ENCODE measurements at regions not wholly inside any gene's neighbourhood (a gene's known extent, or its start where the extent isn't known, plus 50 kb on each side); places are given as distances from the start of the nearest gene placed in this dataset.

DNA sequence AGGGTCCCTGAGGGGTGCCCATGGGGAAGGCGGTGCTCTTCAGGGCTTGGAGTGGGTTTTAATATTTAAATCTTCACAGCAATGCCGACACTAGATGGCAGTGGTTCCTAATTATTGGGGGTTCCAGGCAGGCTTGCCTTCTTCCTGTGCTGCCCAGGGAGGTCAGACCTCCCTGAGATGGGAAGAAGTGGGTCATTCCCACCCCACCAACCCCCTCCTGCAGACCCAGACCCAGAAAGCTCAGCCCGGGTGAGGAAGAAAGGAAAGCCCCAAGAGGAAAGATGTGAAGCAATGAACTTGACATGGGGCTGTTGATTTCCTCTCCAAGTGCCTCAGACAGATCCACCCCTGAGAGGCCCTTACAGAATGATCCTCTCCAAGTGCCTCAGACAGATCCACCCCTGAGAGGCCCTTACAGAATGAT is 85.1 kb upstream of the LANCL2 start:
- no peak overlapping the region for H3K27ac ChIP-seq
- H3K4me1 ChIP-seq, result no peaks in the 10 kb centered on the region
- H3K4me3 ChIP-seq, result no peak overlapping the region
- ATAC-seq, result peak; percentile 72
- 0% methylated on average over 1 of the region's 3 CpGs; no CpG with 5 or more reads in 1 of the 2 donors for WGBS, 2 donors (ENCODE audit: low coverage in 1 of 2)
- peaks cover 3% of the 10 kb centered on the region for H3K27me3 ChIP-seq
- no peaks in the 10 kb centered on the region for H3K36me3 ChIP-seq
- no peaks in the 10 kb centered on the region for H3K9me3 ChIP-seq
- TF ChIP-seq POLR2AphosphoS5 (IDR thresholded peaks at IDR 0.05), result no peak
- TF ChIP-seq, protein P1, sequence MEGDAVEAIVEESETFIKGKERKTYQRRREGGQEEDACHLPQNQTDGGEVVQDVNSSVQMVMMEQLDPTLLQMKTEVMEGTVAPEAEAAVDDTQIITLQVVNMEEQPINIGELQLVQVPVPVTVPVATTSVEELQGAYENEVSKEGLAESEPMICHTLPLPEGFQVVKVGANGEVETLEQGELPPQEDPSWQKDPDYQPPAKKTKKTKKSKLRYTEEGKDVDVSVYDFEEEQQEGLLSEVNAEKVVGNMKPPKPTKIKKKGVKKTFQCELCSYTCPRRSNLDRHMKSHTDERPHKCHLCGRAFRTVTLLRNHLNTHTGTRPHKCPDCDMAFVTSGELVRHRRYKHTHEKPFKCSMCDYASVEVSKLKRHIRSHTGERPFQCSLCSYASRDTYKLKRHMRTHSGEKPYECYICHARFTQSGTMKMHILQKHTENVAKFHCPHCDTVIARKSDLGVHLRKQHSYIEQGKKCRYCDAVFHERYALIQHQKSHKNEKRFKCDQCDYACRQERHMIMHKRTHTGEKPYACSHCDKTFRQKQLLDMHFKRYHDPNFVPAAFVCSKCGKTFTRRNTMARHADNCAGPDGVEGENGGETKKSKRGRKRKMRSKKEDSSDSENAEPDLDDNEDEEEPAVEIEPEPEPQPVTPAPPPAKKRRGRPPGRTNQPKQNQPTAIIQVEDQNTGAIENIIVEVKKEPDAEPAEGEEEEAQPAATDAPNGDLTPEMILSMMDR (IDR thresholded peaks at IDR 0.05), result peak in 3 of 4 experiments; percentile 53 to 71 (median 64)

- no peak overlapping the region for H3K4me3 ChIP-seq
- no peaks in the 10 kb centered on the region for H3K36me3 ChIP-seq
- 78 to 100% methylated on average over 2 of the region's 2 CpGs for WGBS, 2 donors (ENCODE audit: low coverage in 1 of 2)
- TF ChIP-seq POLR2AphosphoS5 (IDR thresholded peaks at IDR 0.05) (no peak), POLR2A (IDR thresholded peaks at IDR 0.05) (no peak), EP300 (IDR thresholded peaks at IDR 0.05) (no peak)
- TF ChIP-seq, protein P1 (IDR thresholded peaks at IDR 0.05), result no peak
- no peak overlapping the region for H3K27ac ChIP-seq
- ATAC-seq, result no peak
- H3K4me1 ChIP-seq, result no peaks in the 10 kb centered on the region
- peaks cover 29% of the 10 kb centered on the region for H3K27me3 ChIP-seq
- no peaks in the 10 kb centered on the region for H3K9me3 ChIP-seq
These were observed 79.5 kb upstream of the LANCL2 start for GRCh38 chr7:55285665-55286064.

DNA sequence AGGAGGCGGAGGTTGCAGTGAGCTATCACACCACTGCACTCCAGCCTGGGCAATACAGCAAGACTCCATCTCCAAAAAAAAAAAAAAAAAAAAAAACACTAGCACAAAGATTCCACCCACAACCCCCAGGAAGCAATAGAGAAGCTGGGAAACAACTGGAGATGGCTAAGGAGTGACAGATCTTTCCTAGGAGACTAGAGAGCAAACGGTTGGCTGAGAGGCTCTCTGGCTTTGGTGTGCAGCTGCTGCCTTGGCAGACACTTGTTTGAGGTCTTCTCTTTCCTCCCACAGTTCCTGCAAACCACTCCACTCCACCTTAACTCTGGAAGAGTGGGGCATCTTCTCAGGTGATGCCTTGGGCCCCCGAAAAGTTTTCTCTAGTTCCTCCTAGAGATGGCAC is 78.5 kb upstream of the LANCL2 start:
- Histone ChIP-seq H3K27me3 (peaks cover 35% of the 10 kb centered on the region), H3K27ac (no peak overlapping the region), H3K36me3 (no peaks in the 10 kb centered on the region), H3K9me3 (no peaks in the 10 kb centered on the region), H3K4me1 (no peaks in the 10 kb centered on the region), H3K4me3 (no peak overlapping the region)
- ATAC-seq, result no peak
- TF ChIP-seq, protein P1 (IDR thresholded peaks at IDR 0.05), result no peak
- TF ChIP-seq POLR2A (IDR thresholded peaks at IDR 0.05), result no peak
- no peak for TF ChIP-seq EP300 (IDR thresholded peaks at IDR 0.05)
- no peak for TF ChIP-seq POLR2AphosphoS5 (IDR thresholded peaks at IDR 0.05)
- WGBS, 2 donors (ENCODE audit: low coverage in 1 of 2), result 72 to 74% methylated on average over 2 to 3 of the region's 3 CpGs

GRCh38 chr7:55288070-55288824 is 76.9 kb upstream of the LANCL2 start:
- Histone ChIP-seq H3K4me1 (no peaks in the 10 kb centered on the region), H3K36me3 (no peaks in the 10 kb centered on the region), H3K27ac (no peak overlapping the region), H3K27me3 (peaks cover 42% of the 10 kb centered on the region), H3K9me3 (no peaks in the 10 kb centered on the region), H3K4me3 (no peak overlapping the region)
- TF ChIP-seq, protein P1 (IDR thresholded peaks at IDR 0.05), result no peak
- no peak for TF ChIP-seq EP300 (IDR thresholded peaks at IDR 0.05)
- no peak for TF ChIP-seq POLR2A (IDR thresholded peaks at IDR 0.05)
- TF ChIP-seq POLR2AphosphoS5 (IDR thresholded peaks at IDR 0.05), result no peak
- 70 to 76% methylated on average over 4 to 5 of the region's 5 CpGs for WGBS, 2 donors (ENCODE audit: low coverage in 1 of 2)
- ATAC-seq, result no peak

- Histone ChIP-seq H3K9me3 (no peaks in the 10 kb centered on the region), H3K4me3 (no peak overlapping the region), H3K36me3 (no peaks in the 10 kb centered on the region), H3K27me3 (peaks cover 39% of the 10 kb centered on the region), H3K4me1 (no peaks in the 10 kb centered on the region), H3K27ac (no peak overlapping the region)
- TF ChIP-seq, protein P1 (IDR thresholded peaks at IDR 0.05), result no peak
- TF ChIP-seq POLR2A (IDR thresholded peaks at IDR 0.05), result no peak
- no peak for TF ChIP-seq EP300 (IDR thresholded peaks at IDR 0.05)
- no peak for TF ChIP-seq POLR2AphosphoS5 (IDR thresholded peaks at IDR 0.05)
- no peak for ATAC-seq
- WGBS, 2 donors (ENCODE audit: low coverage in 1 of 2), result 67 to 80% methylated on average over 1 to 2 of the region's 6 CpGs
These were observed 69.1 kb upstream of the LANCL2 start for GRCh38 chr7:55296070-55296469.

Measured in gastroesophageal sphincter (tissue), 4 donors.